GM18505 (cell line): ENCODE measurements at regions not wholly inside any gene's neighbourhood (a gene's known extent, or its start where the extent isn't known, plus 50 kb on each side); places are given as distances from the start of the nearest gene placed in this dataset.

Source experiments
- ATAC-seq: cut with Tn5 transposase; IDR thresholded peaks from one replicate; pipeline ENCODE4 v1.9.1; 2021; ENCODE audit not compliant: unreplicated experiment
- POLR2A ChIP-seq: IDR thresholded peaks from 4 replicates; pipeline ENCODE4 v1.6.1; 2011; ENCODE audit warnings: borderline replicate concordance; ENCODE audit not compliant: insufficient read depth, insufficient read length; ENCODE audit errors: extremely low read depth

DNA sequence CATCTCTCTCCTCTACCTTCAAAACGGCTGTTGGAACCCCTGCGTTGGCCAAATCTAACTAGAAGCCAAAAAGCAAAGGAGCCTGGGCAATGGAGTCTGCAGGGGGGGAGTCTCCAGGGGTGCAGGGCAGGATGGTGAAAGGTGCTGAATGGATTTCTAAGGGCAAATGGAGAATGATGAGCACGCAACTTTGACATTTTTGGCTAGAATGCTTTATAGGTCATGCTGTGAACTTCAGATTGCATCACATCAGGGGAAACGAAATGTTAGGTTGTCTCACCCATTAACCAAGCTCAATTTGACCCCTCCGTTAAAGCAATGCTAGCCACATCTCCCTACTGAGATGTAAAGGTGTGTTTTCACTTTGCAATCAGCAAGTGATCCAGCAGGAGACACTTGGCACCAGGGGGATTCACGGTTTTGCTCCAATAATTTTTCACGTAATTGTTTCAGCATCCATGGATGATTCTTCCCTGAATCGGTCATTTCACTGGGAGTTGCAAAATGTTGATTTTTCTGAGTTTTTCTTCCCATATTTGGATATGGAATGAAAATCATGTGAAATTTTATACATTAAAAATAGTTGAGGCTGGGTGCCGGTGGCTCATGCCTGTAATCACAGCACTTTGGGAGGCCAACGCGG is 78.0 kb upstream of the MDM1 start:
- TF ChIP-seq POLR2A = no peak
- no peak for ATAC-seq

DNA sequence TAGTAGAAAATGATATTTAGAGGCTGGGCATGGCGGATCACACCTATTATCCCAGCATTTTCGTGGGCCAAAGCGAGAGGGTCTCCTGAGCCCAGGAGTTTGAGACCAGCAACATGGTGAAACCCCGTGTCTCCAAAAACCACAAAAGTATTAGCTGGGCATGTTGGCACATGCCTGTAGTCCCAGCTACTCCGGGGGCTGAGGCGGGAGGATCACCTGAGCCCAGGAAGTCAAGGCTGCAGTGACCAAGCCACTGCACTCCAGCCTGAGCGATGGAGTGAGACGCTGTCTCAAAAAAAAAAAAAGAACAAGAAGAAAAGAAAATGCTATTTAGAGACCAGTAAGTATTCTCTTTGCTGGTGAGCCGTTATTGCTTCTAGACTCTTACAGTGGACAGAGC is 79.2 kb upstream of the MDM1 start:
- TF ChIP-seq POLR2A = no peak
- ATAC-seq = no peak

DNA sequence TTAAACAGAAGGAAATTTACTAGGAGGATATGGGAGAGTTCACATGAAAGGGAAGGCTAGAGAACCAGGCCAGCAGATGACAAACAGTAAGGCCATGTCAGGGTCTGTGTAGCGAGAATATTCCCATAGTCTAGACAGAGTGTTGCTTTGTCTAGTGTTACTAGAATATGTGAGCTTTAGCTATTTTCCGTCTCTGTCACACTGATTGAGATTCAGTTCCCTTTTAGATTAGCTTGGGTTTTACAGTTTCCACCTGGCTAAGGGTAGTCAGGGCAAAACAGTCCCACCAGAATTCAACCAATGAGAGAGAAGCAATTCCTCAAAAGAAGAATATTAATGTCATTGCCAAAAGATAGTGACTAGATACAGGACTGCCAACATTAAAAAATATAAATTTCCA is 82.8 kb upstream of the MDM1 start:
- no peak for TF ChIP-seq POLR2A
- no peak for ATAC-seq

DNA sequence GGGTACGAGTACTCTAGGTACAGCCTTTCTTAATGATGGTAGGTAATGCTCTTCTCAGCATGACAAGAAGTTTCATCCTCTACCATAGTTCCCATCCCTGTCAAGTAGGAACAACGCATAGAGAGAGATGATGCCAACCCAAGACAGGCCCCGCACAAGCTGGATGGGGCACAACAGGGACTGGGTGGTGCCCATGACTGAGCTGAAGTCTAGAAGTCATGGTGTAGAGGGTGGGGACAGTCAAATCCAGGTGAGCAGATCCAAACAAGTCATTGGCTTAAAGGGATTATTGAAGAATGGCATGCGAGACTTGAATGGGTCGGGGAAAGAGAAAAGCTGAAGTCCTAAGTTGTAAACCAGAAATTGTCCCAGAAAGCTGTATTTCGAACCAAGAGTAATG is 84.2 kb upstream of the MDM1 start:
- no peak for TF ChIP-seq POLR2A
- ATAC-seq = no peak

DNA sequence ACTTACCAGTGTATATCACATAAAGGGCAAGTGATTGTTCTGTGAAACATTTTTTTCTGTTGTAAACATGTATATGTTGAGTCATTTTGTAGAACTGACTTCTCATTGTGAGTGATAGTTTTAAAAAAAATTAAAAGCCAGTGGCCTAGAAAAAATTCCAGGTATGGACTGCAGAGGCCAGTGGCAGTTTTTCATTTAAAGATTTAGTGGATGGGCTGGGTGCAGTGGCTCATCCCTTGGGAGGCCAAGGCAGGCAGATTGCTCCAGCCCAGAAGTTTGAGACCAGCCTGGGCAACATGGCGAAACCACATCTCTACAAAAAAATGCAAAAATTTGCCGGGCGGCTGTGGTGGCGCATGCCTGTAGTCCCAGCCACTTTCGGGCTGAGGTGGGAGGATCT is 84.7 kb upstream of the MDM1 start:
- no peak for TF ChIP-seq POLR2A
- no peak for ATAC-seq

DNA sequence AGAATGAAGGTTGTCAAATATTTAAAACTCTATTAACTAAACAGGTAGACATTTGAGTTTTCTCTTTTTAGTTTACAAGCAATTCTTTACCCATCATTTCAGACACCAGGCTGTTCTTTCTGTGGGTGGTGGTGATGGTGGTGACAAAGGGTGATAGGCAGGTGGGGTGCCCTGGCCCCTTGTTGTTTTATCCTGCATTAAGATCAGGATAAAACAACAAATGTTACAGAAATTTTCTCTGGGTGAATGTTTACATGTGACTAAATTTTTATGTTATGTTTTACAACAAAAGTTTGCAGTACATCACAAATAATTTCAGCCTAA is 85.9 kb upstream of the MDM1 start:
- no peak for TF ChIP-seq POLR2A
- ATAC-seq = no peak

DNA sequence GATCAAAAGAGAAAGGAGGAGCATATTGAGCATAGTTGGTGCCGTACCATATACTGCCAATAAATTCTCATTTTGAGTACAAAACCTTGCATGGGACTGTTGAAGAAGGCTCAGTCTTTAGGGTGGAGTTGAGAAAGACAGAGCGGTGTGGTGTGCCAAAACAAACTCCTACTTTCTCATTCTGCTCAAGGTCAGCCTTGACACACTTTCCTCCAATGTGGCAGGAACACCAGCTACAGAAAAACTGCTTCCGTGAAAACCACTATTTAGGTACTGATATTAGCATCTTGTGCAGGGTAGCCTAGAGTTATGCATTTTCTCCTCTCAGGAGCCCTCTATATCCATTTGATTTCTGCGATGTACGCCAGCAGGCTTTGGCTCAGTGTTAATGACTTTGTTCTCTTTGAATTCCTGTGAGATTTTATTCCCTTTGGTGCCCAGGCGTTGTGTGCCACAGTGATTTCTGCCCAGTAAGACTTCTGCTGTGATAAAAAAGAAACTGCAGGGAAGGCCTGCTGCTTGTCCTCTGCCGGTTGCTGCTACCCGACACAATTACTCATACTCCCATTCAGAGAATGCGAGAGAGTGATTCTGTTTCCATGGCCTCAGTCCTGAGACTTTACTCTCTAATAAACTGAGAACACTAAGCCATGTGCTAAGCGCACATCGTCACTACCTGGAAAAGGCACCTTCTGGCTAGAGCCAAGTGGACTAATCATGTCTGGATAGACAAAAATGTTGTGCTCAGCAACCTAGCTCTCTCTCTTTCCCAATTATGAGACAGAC is 88.3 kb upstream of the MDM1 start:
- ATAC-seq = no peak
- TF ChIP-seq POLR2A = no peak

DNA sequence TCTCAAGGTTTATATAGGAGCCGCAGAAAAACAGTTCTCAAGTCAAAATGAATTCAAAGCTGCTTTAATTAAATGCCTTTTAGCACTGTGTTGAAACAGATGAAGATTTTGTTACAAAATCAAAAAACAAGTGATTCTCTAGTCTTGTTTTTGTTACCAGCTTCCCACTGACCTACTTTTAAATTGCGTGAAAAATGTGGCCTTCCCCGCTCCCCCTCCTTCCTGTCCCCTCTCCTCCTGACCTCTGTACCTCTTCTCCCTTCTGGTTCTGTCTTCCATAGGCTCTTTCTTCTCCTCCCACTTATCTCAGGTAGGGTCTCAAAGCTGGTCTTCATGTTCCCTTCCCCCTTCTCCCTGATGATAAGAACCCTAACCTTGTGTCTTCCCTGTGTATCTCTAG is 90.0 kb upstream of the MDM1 start:
- ATAC-seq = no peak
- no peak for TF ChIP-seq POLR2A

DNA sequence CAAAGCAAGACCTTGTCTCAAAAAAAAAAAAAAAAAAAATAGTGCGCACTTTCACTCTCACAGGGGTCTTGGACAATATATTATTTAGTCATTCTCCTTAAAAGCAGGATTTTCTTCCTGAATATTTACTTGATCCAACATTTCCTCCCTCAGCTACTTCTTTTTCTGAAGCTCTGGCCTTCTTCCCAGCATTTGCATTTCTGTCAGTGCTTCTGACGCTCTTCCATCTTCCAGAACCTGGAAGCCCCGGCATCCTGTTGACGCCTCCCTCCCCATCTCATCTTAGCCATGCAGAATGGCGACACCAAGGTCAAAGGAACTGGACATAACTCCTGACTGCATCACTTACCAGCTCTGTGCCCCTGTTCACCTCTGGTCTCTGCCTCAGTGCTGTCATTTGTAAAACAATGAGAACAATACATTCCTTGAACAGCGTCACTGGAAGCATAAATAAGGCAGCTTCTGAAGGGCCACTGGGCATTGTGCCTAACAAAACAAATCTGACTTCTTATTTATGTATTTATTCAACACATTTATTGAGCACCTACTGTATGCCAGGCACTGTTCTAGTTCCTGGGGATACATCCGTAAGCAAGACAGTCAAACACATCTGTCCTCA is 90.9 kb upstream of the MDM1 start:
- TF ChIP-seq POLR2A = no peak
- ATAC-seq = no peak

DNA sequence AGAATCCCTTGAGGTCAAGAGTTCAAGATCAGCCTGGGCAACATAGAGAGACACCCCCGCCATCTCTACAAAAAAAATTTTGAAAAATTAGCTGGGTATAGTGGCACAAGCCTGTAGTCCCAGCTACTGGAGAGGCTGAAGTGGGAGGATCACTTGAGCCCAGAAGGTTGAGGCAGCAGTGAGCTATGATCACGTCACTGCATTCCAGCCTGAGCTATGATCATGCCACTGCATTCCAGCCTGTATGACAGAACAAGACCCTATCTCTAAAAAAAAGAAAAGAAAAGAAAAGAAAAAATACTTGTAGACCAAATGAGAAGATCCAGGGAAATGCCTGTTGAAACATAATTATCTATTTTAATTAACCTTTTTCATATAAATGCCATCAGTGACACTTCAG is 93.8 kb upstream of the MDM1 start:
- TF ChIP-seq POLR2A = no peak
- ATAC-seq = no peak

DNA sequence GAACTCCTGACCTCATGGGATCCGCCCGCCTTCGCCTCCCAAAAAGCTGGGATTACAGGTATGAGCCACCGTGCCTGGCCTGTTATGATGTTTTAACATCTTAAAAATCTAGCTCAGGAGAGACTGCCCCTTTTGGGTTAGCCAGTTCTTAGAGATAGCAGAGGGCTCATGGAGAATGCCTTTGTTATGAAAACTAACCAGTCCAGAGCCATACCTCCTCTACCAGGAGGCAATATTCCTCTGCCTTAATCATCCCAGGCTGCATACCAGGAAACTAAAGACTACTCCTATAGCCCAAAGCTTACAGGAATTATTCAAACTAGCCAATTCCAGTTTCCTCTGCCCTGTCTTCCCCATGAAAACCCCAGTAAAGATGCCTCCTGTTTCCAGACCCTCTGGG is 96.0 kb upstream of the MDM1 start:
- ATAC-seq = no peak
- TF ChIP-seq POLR2A = no peak

DNA sequence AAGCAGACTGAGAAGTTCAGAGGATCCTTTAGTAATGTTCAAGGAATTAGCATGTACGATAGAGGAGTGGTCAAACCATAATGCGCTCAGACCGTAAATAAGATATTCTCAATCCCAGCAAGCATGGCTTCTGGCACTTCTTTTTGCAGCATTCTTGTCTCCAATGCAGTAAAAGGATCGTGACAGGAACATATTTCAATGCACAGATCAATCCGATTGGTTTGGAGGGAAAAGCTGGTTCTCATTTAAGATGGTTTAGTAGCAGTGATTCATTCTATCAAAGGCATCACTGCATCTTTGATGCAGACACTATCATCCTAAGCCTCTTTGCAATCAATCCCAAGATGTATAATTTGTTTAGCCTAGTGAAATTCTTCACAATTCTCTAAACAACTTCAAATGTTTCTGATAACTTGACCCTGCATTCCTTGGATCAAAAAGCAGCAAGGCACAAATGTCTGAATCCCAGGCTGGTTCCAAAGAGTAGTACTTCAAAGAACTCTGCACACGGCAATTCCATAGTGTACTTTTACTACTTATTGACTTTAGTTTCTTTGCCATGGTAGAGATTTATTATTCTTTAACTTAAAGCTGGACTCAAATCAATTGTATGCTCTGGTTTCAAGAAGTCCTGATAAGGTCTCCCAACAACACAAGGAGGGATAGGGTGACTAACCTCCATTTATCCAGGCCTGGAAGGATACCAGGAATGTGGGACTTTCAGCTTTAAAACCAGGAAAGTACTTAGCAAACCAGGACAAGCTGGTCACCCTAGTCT is 96.8 kb upstream of the MDM1 start:
- no peak for ATAC-seq
- no peak for TF ChIP-seq POLR2A

DNA sequence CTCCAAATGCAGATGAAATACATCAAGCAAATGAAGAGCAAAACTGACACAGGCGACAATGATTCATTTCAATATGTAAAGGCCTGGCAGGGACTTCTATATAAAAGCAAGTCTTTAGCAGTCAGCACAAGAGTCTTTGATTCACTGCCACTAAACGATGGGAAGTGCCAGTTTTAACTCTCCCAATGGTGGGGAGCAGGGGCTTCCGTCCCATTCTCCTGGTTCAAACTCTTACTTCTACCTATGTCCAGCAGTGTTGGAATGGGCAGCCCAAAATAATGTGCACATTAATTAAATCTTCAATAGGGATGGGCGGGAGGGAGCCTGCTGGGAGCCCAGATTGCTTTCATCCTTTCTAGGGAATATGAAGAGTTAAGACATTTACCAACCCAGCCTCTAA is 97.5 kb upstream of the MDM1 start:
- TF ChIP-seq POLR2A = no peak
- ATAC-seq = no peak

DNA sequence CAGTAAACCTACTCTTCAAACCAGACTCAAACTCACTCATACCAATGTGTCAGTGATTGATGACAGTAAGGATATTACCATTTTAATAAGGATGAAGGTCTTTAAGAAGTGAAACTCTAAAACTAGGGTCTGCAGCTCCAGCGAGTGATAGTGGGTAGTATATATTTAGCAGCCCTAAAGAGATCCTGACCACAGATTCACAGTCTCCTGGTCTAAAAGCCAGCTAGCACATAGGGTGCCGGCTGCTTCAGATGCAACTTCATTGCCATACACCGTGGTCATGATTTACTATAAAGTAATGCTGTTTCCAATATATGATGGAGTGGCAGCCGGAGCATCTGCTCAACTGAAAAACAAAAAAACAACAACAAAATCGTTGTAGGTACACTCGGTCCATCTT is 99.6 kb upstream of the MDM1 start:
- no peak for ATAC-seq
- no peak for TF ChIP-seq POLR2A

DNA sequence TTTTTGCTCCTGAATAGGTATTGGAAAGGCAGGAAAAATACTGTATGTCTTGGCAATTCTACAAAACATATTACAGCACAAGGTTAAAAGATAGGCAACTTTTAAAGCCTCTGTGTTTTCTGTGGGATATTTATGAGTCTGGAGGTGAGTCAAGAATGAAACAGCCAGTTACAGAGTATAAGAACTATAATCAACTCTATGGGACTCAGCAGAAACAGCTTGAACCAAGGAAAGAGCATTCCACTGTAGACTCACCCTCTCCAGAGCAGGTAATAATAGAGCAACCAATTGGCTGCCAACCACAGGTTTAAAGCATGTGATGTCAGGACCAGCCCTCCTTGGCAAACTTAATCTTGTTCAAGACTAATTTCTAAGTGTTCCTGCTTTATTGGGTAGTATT is 100.5 kb upstream of the MDM1 start:
- ATAC-seq = no peak
- no peak for TF ChIP-seq POLR2A
